ENCODE measurements at regions not wholly inside any gene's neighbourhood (a gene's known extent, or its start where the extent isn't known, plus 50 kb on each side); places are given as distances from the start of the nearest gene placed in this dataset.

DNA sequence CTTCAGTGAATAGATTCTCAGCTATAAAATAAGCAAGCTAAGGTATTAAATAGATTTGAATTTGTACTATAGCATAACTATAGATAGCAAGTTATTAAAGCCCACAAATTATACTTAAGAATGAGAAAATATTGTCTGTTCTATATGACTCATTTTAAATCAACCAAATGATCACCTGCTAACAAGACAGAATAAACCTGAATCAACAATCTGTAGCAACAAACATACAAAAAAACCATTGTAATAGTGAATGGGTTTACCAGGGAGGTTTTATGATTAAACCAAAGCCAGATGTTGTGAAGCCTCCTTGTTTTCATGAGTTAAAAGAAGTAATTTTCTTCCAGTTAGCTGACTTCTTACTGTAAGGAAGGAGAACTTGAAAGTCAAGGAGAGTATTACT is 71.9 kb upstream of the HTR1B start:
- Histone ChIP-seq H2AFZ (ENCODE audit: low read length) (no peak overlapping the region), H3F3A (ENCODE audit: low read length, unreplicated experiment) (no peaks in the 10 kb centered on the region), H3K9me2 (replicated peaks; ENCODE audit: low read length) (no peaks in the 10 kb centered on the region), H3K9ac (ENCODE audit: low read length) (no peak overlapping the region), H3K4me3 (ENCODE audit: low read length) (no peak overlapping the region), H3K36me3 (ENCODE audit: low read depth, low read length) (no peaks in the 10 kb centered on the region), H3K4me1 (ENCODE audit: insufficient read depth, low read length) (no peaks in the 10 kb centered on the region), H4K20me1 (ENCODE audit: low read length) (no peaks in the 10 kb centered on the region), H3K4me2 (ENCODE audit: low read length) (no peak overlapping the region), H3K27me3 (ENCODE audit: low read length) (no peaks in the 10 kb centered on the region), H3K9me3 (ENCODE audit: low read length) (no peaks in the 10 kb centered on the region), H3K27ac (ENCODE audit: low read length) (no peak overlapping the region), H3K79me2 (ENCODE audit: low read length) (no peaks in the 10 kb centered on the region)
- BruUV-seq (replicated peaks): no TSS peak
- TF ChIP-seq EZH2phosphoT487 (IDR thresholded peaks at IDR 0.05; ENCODE audit: borderline replicate concordance, low read length) (no peak), EZH2 (IDR thresholded peaks at IDR 0.05; ENCODE audit: low read length, unreplicated experiment) (no peak)
- TF ChIP-seq, protein P1, sequence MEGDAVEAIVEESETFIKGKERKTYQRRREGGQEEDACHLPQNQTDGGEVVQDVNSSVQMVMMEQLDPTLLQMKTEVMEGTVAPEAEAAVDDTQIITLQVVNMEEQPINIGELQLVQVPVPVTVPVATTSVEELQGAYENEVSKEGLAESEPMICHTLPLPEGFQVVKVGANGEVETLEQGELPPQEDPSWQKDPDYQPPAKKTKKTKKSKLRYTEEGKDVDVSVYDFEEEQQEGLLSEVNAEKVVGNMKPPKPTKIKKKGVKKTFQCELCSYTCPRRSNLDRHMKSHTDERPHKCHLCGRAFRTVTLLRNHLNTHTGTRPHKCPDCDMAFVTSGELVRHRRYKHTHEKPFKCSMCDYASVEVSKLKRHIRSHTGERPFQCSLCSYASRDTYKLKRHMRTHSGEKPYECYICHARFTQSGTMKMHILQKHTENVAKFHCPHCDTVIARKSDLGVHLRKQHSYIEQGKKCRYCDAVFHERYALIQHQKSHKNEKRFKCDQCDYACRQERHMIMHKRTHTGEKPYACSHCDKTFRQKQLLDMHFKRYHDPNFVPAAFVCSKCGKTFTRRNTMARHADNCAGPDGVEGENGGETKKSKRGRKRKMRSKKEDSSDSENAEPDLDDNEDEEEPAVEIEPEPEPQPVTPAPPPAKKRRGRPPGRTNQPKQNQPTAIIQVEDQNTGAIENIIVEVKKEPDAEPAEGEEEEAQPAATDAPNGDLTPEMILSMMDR (conservative IDR thresholded peaks at IDR 0.05; ENCODE audit: low read depth, low read length): no peak
- CTCF ChIA-PET: no interaction called here
- POLR2A ChIA-PET (ENCODE audit: unreplicated experiment): no interaction called here
- DNase-seq (peak; percentile 39), ATAC-seq (peak; percentile 60)
- intact Hi-C loops (cut with micrococcal nuclease): loop anchor here (2.0 kb wide), 1 partner anchor 42 kb away; no protein-coding TSS in a partner anchor

DNA sequence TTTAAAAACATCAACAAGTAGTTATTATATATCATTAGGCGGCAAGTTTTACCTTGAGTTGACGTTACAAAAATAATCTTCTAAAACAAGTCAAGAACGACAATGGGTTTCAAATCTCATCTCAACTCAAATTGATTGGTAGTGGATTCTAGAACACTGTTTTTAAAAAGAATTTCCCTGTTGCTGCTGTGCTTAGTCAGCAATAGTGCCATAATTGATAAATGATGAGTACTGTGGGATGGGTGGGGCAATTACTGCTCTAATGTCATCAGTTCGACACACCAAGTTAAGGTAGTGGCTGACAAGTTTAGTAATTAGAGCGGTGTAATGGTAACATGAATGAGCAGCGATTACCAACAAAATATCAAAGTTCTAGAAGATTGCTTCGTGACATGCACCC is 73.4 kb upstream of the HTR1B start:
- Histone ChIP-seq H3K9me2 (replicated peaks; ENCODE audit: low read length) (no peaks in the 10 kb centered on the region), H3K4me2 (ENCODE audit: low read length) (no peak overlapping the region), H3K27me3 (ENCODE audit: low read length) (no peaks in the 10 kb centered on the region), H3K27ac (ENCODE audit: low read length) (no peak overlapping the region), H3F3A (ENCODE audit: low read length, unreplicated experiment) (no peaks in the 10 kb centered on the region), H3K4me1 (ENCODE audit: insufficient read depth, low read length) (no peaks in the 10 kb centered on the region), H3K9ac (ENCODE audit: low read length) (no peak overlapping the region), H3K9me3 (ENCODE audit: low read length) (no peaks in the 10 kb centered on the region), H3K4me3 (ENCODE audit: low read length) (no peak overlapping the region), H4K20me1 (ENCODE audit: low read length) (no peaks in the 10 kb centered on the region), H2AFZ (ENCODE audit: low read length) (no peak overlapping the region), H3K36me3 (ENCODE audit: low read depth, low read length) (no peaks in the 10 kb centered on the region), H3K79me2 (ENCODE audit: low read length) (no peaks in the 10 kb centered on the region)
- intact Hi-C loops (cut with micrococcal nuclease): no loop called here
- ChIA-PET POLR2A (ENCODE audit: unreplicated experiment) (no interaction called here), CTCF (no interaction called here)
- ATAC-seq (no peak), DNase-seq (no peak)
- no TSS peak for BruUV-seq (replicated peaks)
- TF ChIP-seq, protein P1 (conservative IDR thresholded peaks at IDR 0.05; ENCODE audit: low read depth, low read length): no peak
- TF ChIP-seq EZH2 (IDR thresholded peaks at IDR 0.05; ENCODE audit: low read length, unreplicated experiment) (no peak), EZH2phosphoT487 (IDR thresholded peaks at IDR 0.05; ENCODE audit: borderline replicate concordance, low read length) (no peak)

DNA sequence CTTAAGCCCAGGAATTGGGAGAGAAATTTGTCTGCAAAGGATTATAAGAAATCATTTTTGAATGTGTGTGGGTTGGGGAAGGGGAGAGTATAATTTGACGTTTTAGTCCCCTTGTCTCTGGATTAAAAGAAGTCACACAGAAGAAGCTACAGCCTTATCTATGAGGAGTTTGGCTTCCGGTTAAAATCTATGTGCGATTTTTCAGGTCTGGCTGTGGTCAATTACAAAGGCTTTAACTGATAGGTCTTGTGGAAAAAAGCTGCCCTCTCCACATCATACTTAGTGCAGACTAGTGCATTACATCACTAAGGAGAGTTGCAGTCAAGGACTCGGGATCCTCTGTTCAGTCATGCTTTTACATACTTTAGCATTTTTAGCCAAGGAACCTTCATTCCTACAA is 80.3 kb upstream of the HTR1B start:
- no peaks in the 10 kb centered on the region for H4K20me1 ChIP-seq (ENCODE audit: low read length)
- no peaks in the 10 kb centered on the region for H3K79me2 ChIP-seq (ENCODE audit: low read length)
- no peaks in the 10 kb centered on the region for H3K27me3 ChIP-seq (ENCODE audit: low read length)
- DNase-seq: no peak
- ATAC-seq: no peak
- no peak overlapping the region for H3K27ac ChIP-seq (ENCODE audit: low read length)
- H3K4me1 ChIP-seq (ENCODE audit: insufficient read depth, low read length): no peaks in the 10 kb centered on the region
- ChIA-PET POLR2A (ENCODE audit: unreplicated experiment) (no interaction called here), CTCF (no interaction called here)
- no peak overlapping the region for H2AFZ ChIP-seq (ENCODE audit: low read length)
- no peak overlapping the region for H3K9ac ChIP-seq (ENCODE audit: low read length)
- H3K4me2 ChIP-seq (ENCODE audit: low read length): no peak overlapping the region
- BruUV-seq (replicated peaks): no TSS peak
- H3K36me3 ChIP-seq (ENCODE audit: low read depth, low read length): no peaks in the 10 kb centered on the region
- no peak overlapping the region for H3K4me3 ChIP-seq (ENCODE audit: low read length)
- H3K9me3 ChIP-seq (ENCODE audit: low read length): no peaks in the 10 kb centered on the region
- no peaks in the 10 kb centered on the region for H3K9me2 ChIP-seq (replicated peaks; ENCODE audit: low read length)
- intact Hi-C loops (cut with micrococcal nuclease): no loop called here
- H3F3A ChIP-seq (ENCODE audit: low read length, unreplicated experiment): no peaks in the 10 kb centered on the region
- TF ChIP-seq EZH2 (IDR thresholded peaks at IDR 0.05; ENCODE audit: low read length, unreplicated experiment) (no peak), EZH2phosphoT487 (IDR thresholded peaks at IDR 0.05; ENCODE audit: borderline replicate concordance, low read length) (no peak)
- TF ChIP-seq, protein P1 (conservative IDR thresholded peaks at IDR 0.05; ENCODE audit: low read depth, low read length): no peak

Data from PC-3 (cell line).